ENCODE measurements at regions not wholly inside any gene's neighbourhood (a gene's known extent, or its start where the extent isn't known, plus 50 kb on each side); places are given as distances from the start of the nearest gene placed in this dataset.

GRCh38 chr4:100070868-100071267 is 119.4 kb downstream of the DDIT4L start:
- no peak for DNase-seq (ENCODE audit: low spot score)
- Histone ChIP-seq H3K36me3 (replicated peaks; ENCODE audit: insufficient read depth, low read depth) (no peaks in the 10 kb centered on the region), H3K27ac (no peak overlapping the region), H4K20me1 (ENCODE audit: insufficient read depth, poor library complexity, severe bottlenecking) (no peaks in the 10 kb centered on the region), H3K9me2 (replicated peaks; ENCODE audit: insufficient read depth) (no peaks in the 10 kb centered on the region), H3K4me2 (no peak overlapping the region), H3K79me2 (no peaks in the 10 kb centered on the region), H3K4me1 (ENCODE audit: insufficient read depth) (peaks cover 5% of the 10 kb centered on the region), H2AFZ (no peak overlapping the region), H3K4me3 (no peak overlapping the region), H3K27me3 (no peaks in the 10 kb centered on the region), H3K9me3 (ENCODE audit: low read depth) (no peaks in the 10 kb centered on the region)
- 96% methylated on average over 4 of the region's 4 CpGs for WGBS (ENCODE audit: low lambda C conversion rate, missing lambda C conversion rate)
- no peak for TF ChIP-seq EZH2 (IDR thresholded peaks at IDR 0.05; ENCODE audit: borderline replicate concordance)
- TF ChIP-seq, protein P1, sequence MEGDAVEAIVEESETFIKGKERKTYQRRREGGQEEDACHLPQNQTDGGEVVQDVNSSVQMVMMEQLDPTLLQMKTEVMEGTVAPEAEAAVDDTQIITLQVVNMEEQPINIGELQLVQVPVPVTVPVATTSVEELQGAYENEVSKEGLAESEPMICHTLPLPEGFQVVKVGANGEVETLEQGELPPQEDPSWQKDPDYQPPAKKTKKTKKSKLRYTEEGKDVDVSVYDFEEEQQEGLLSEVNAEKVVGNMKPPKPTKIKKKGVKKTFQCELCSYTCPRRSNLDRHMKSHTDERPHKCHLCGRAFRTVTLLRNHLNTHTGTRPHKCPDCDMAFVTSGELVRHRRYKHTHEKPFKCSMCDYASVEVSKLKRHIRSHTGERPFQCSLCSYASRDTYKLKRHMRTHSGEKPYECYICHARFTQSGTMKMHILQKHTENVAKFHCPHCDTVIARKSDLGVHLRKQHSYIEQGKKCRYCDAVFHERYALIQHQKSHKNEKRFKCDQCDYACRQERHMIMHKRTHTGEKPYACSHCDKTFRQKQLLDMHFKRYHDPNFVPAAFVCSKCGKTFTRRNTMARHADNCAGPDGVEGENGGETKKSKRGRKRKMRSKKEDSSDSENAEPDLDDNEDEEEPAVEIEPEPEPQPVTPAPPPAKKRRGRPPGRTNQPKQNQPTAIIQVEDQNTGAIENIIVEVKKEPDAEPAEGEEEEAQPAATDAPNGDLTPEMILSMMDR (IDR thresholded peaks at IDR 0.05; ENCODE audit: poor library complexity): no peak

DNA sequence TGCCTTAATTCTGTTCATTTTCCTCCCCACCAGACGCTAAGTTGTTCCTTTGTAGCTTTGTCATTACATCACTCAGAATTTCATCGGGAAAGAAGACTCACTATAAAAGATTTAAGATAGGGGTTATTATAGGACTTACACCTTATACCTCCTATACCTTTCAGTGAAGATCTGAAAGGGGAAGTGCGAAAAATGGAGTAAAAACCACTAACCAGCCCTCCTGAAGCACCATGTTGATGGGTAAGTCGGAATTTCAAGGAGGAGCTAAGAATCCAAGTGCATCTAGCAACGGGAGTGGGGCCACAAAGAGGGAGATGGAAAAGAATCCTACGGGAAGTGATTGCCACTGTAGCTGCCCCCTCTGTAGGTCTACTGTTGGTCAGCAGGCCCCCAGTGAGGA is 119.1 kb upstream of the H2AZ1 start:
- Histone ChIP-seq H2AFZ (no peak overlapping the region), H3K27me3 (no peaks in the 10 kb centered on the region), H3K4me1 (ENCODE audit: insufficient read depth) (no peaks in the 10 kb centered on the region), H4K20me1 (ENCODE audit: insufficient read depth, poor library complexity, severe bottlenecking) (no peaks in the 10 kb centered on the region), H3K27ac (no peak overlapping the region), H3K9me3 (ENCODE audit: low read depth) (no peaks in the 10 kb centered on the region), H3K4me2 (no peak overlapping the region), H3K79me2 (no peaks in the 10 kb centered on the region), H3K36me3 (replicated peaks; ENCODE audit: insufficient read depth, low read depth) (no peaks in the 10 kb centered on the region), H3K4me3 (no peak overlapping the region), H3K9me2 (replicated peaks; ENCODE audit: insufficient read depth) (no peaks in the 10 kb centered on the region)
- TF ChIP-seq EZH2 (IDR thresholded peaks at IDR 0.05; ENCODE audit: borderline replicate concordance) (no peak), EZH2phosphoT487 (IDR thresholded peaks at IDR 0.05; ENCODE audit: low read depth, severe bottlenecking, unreplicated experiment) (no peak)
- TF ChIP-seq, protein P1 (IDR thresholded peaks at IDR 0.05; ENCODE audit: poor library complexity): no peak
- DNase-seq (ENCODE audit: low spot score): no peak
- WGBS (ENCODE audit: low lambda C conversion rate, missing lambda C conversion rate): 84% methylated on average over 6 of the region's 6 CpGs

- H3K27me3 ChIP-seq: no peaks in the 10 kb centered on the region
Measured at GRCh38 chr4:100067255-100067654, 117.2 kb upstream of the H2AZ1 start.

More at GRCh38 chr4:100067255-100067654, 117.2 kb upstream of the H2AZ1 start:
- no peak for DNase-seq (ENCODE audit: low spot score)
- Histone ChIP-seq H3K9me2 (replicated peaks; ENCODE audit: insufficient read depth) (no peaks in the 10 kb centered on the region), H2AFZ (no peak overlapping the region), H3K27ac (no peak overlapping the region), H3K9me3 (ENCODE audit: low read depth) (no peaks in the 10 kb centered on the region), H3K4me2 (no peak overlapping the region), H3K36me3 (replicated peaks; ENCODE audit: insufficient read depth, low read depth) (no peaks in the 10 kb centered on the region), H3K4me3 (no peak overlapping the region), H3K4me1 (ENCODE audit: insufficient read depth) (no peaks in the 10 kb centered on the region), H4K20me1 (ENCODE audit: insufficient read depth, poor library complexity, severe bottlenecking) (no peaks in the 10 kb centered on the region), H3K79me2 (no peaks in the 10 kb centered on the region)
- 96% methylated on average over 12 of the region's 12 CpGs for WGBS (ENCODE audit: low lambda C conversion rate, missing lambda C conversion rate)
- TF ChIP-seq, protein P1 (IDR thresholded peaks at IDR 0.05; ENCODE audit: poor library complexity): no peak
- no peak for TF ChIP-seq EZH2 (IDR thresholded peaks at IDR 0.05; ENCODE audit: borderline replicate concordance)
- TF ChIP-seq EZH2phosphoT487 (IDR thresholded peaks at IDR 0.05; ENCODE audit: low read depth, severe bottlenecking, unreplicated experiment): no peak
